CD8-positive, alpha-beta memory T cell (primary cell): ENCODE measurements at regions not wholly inside any gene's neighbourhood (a gene's known extent, or its start where the extent isn't known, plus 50 kb on each side); places are given as distances from the start of the nearest gene placed in this dataset.

Source experiments
- CTCF ChIA-PET: fragments of 350-600 bp; sonication (Branson Sonifier 250); formaldehyde crosslinking; loops from one replicate; lab custom pipeline; 2021; ENCODE audit warnings: antibody characterized with exemption; lab: Charles Lee
- POLR2A ChIA-PET: fragments of 350-600 bp; sonication (Branson Sonifier 250); formaldehyde crosslinking; loops from one replicate; lab custom pipeline; 2021; ENCODE audit warnings: antibody characterized with exemption; lab: Charles Lee
- DNase-seq, 5 donors: peaks; one replicate each; pipeline versions ENCODE4 v3.0.0 to v3.0.0-alpha.2; 2020 to 2022; ENCODE audit warnings: mixed read lengths in 1 of 5
- H3K27ac ChIP-seq: one replicate; pipeline ENCODE4 v1.7.0; 2013; ENCODE audit warnings: low read depth, mild to moderate bottlenecking, low read length, moderate library complexity
- H3K27me3 ChIP-seq: 2 replicates; pipeline ENCODE4 v1.7.0; 2013; ENCODE audit warnings: low read length, mild to moderate bottlenecking; ENCODE audit not compliant: insufficient read depth, poor library complexity, severe bottlenecking
- H3K36me3 ChIP-seq: 2 replicates; pipeline ENCODE4 v1.7.0; 2013; ENCODE audit warnings: mild to moderate bottlenecking, low read length, moderate library complexity; ENCODE audit not compliant: insufficient read depth
- H3K4me1 ChIP-seq: 2 replicates; pipeline ENCODE4 v1.7.0; 2013; ENCODE audit warnings: mild to moderate bottlenecking, low read length, moderate library complexity; ENCODE audit not compliant: insufficient read depth
- H3K4me3 ChIP-seq: 2 replicates; pipeline ENCODE4 v1.7.0; 2013; ENCODE audit warnings: mild to moderate bottlenecking, low read length
- H3K9me3 ChIP-seq: 2 replicates; pipeline ENCODE4 v1.7.0; 2013; ENCODE audit warnings: mild to moderate bottlenecking, low read length
- H3K27ac Mint-ChIP-seq, 8 donors: one replicate each; pipeline ENCODE4 v1.8.0; 2020 to 2021; ENCODE audit warnings: mixed read lengths in 8 of 8, mild to moderate bottlenecking in 6 of 8, inconsistent platforms in 3 of 8, moderate library complexity in 3 of 8
- H3K27me3 Mint-ChIP-seq, 2 donors: one replicate each; pipeline ENCODE4 v1.8.0; 2020 to 2021; ENCODE audit warnings: mixed read lengths in 2 of 2, mild to moderate bottlenecking in 1 of 2, moderate library complexity in 1 of 2
- H3K36me3 Mint-ChIP-seq, 3 donors: one replicate each; pipeline ENCODE4 v1.8.0; 2020 to 2021; ENCODE audit warnings: mixed read lengths in 3 of 3, inconsistent platforms in 1 of 3, mild to moderate bottlenecking in 1 of 3
- H3K4me1 Mint-ChIP-seq, 3 donors: one replicate each; pipeline ENCODE4 v1.8.0; 2020 to 2021; ENCODE audit warnings: mixed read lengths in 3 of 3, inconsistent platforms in 1 of 3, mild to moderate bottlenecking in 1 of 3
- H3K4me3 Mint-ChIP-seq, 7 donors: one replicate each; pipeline ENCODE4 v1.8.0; 2020 to 2021; ENCODE audit warnings: mixed read lengths in 7 of 7, mild to moderate bottlenecking in 6 of 7, moderate library complexity in 4 of 7, inconsistent platforms in 2 of 7
- H3K9me3 Mint-ChIP-seq, 5 donors: one replicate each; pipeline ENCODE4 v1.8.0; 2020 to 2022; ENCODE audit warnings: mixed read lengths in 5 of 5, mild to moderate bottlenecking in 3 of 5, moderate library complexity in 2 of 5, inconsistent platforms in 1 of 5

DNA sequence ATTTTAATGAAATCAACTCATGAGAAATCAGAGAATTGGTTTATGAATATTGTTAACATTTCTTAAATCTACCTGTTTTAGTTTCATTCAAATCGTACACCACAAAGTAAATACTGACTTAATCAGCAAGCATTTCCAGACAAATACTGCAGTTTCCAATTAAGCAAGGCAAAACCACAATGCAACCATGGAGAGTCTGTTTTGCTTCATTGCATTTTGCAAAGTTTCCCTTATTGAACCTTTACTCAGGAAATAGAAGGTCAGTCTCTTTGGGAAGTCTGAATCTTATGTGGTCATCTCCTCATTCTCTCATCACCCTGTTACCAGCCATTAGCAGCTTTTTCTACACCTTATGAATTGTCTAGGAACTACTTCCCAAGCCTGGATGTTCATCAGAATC is 400.5 kb downstream of the IPMK start:
- ChIA-PET CTCF (no interaction called here), POLR2A (no interaction called here)
- Histone ChIP-seq H3K4me1 (no peaks in the 10 kb centered on the region), H3K27ac (no peak overlapping the region), H3K9me3 (no peaks in the 10 kb centered on the region), H3K27me3 (no peaks in the 10 kb centered on the region), H3K36me3 (no peaks in the 10 kb centered on the region), H3K4me3 (no peak overlapping the region)
- DNase-seq = no peak
- Mint-ChIP-seq H3K27ac (no peak overlapping the region), H3K9me3 (peaks cover 4 to 15% (median 8%) of the 10 kb centered on the region in 5 donors), H3K27me3 (no peaks in the 10 kb centered on the region), H3K4me3 (no peak overlapping the region), H3K36me3 (no peaks in the 10 kb centered on the region), H3K4me1 (no peaks in the 10 kb centered on the region)

- ChIA-PET CTCF (no interaction called here), POLR2A (no interaction called here)
- no peaks in the 10 kb centered on the region for H3K4me1 ChIP-seq
- H3K27me3 ChIP-seq = no peaks in the 10 kb centered on the region
- Mint-ChIP-seq H3K27ac (no peak overlapping the region), H3K4me1 (no peaks in the 10 kb centered on the region), H3K4me3 (no peak overlapping the region), H3K27me3 (no peaks in the 10 kb centered on the region), H3K9me3 (peaks cover 4 to 12% (median 5%) of the 10 kb centered on the region in 5 donors), H3K36me3 (no peaks in the 10 kb centered on the region)
- no peak for DNase-seq
- no peaks in the 10 kb centered on the region for H3K36me3 ChIP-seq
- H3K9me3 ChIP-seq = no peaks in the 10 kb centered on the region
- no peak overlapping the region for H3K27ac ChIP-seq
- H3K4me3 ChIP-seq = no peak overlapping the region
Measured at GRCh38 chr10:57864765-57865680, 402.7 kb downstream of the IPMK start.

DNA sequence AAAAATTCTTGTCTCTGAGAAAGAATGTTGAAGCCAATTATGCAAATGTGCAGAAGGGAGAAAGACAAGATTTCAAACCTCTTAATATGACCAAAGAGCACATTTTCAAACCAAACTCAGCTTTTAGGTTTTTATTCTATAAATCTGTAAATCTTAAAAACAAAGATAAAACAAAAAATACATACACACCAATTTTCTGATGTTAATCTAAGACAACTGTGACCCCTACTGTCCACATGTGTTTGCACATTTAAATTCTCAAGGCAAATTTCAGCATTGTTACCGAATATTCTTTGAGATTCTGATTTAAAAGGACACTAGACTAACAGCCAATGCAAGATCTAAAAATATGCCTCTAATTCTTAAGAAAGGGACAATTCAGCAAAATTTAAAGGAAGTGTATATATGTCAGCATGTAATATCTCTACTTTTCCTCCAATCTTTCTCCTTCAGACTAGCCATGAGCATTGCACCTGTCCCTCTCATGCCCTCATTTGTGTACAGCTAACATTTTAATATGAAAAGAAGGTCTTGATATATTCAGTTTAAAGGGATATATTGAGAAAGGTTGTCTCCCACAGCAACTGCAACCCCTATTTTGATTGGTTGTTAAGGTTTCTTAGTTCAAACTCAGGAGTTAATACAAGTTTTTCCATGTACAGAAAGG is 417.9 kb downstream of the IPMK start:
- ChIA-PET POLR2A (no interaction called here), CTCF (no interaction called here)
- Mint-ChIP-seq H3K9me3 (peaks cover 0 to 5% (median 0%) of the 10 kb centered on the region in 5 donors), H3K36me3 (no peaks in the 10 kb centered on the region), H3K27ac (no peak overlapping the region), H3K4me3 (no peak overlapping the region), H3K4me1 (no peaks in the 10 kb centered on the region), H3K27me3 (no peaks in the 10 kb centered on the region)
- no peak for DNase-seq
- H3K27me3 ChIP-seq = no peaks in the 10 kb centered on the region
- H3K4me3 ChIP-seq = no peak overlapping the region
- H3K4me1 ChIP-seq = no peaks in the 10 kb centered on the region
- H3K27ac ChIP-seq = no peak overlapping the region
- H3K36me3 ChIP-seq = no peaks in the 10 kb centered on the region
- no peaks in the 10 kb centered on the region for H3K9me3 ChIP-seq

GRCh38 chr10:57846307-57847065 is 421.2 kb downstream of the IPMK start:
- no peak for DNase-seq
- H3K27me3 ChIP-seq = no peaks in the 10 kb centered on the region
- Mint-ChIP-seq H3K36me3 (no peaks in the 10 kb centered on the region), H3K4me1 (no peaks in the 10 kb centered on the region), H3K27me3 (no peaks in the 10 kb centered on the region), H3K9me3 (peaks cover 0 to 5% (median 0%) of the 10 kb centered on the region in 5 donors), H3K4me3 (no peak overlapping the region), H3K27ac (no peak overlapping the region)
- no peaks in the 10 kb centered on the region for H3K36me3 ChIP-seq
- no peak overlapping the region for H3K27ac ChIP-seq
- POLR2A ChIA-PET = no interaction called here
- CTCF ChIA-PET = no interaction called here
- no peak overlapping the region for H3K4me3 ChIP-seq
- no peaks in the 10 kb centered on the region for H3K4me1 ChIP-seq
- H3K9me3 ChIP-seq = no peaks in the 10 kb centered on the region

GRCh38 chr10:57844387-57844998 is 423.2 kb downstream of the IPMK start:
- no peaks in the 10 kb centered on the region for H3K9me3 ChIP-seq
- no peak for DNase-seq
- H3K27ac Mint-ChIP-seq = no peak overlapping the region

DNA sequence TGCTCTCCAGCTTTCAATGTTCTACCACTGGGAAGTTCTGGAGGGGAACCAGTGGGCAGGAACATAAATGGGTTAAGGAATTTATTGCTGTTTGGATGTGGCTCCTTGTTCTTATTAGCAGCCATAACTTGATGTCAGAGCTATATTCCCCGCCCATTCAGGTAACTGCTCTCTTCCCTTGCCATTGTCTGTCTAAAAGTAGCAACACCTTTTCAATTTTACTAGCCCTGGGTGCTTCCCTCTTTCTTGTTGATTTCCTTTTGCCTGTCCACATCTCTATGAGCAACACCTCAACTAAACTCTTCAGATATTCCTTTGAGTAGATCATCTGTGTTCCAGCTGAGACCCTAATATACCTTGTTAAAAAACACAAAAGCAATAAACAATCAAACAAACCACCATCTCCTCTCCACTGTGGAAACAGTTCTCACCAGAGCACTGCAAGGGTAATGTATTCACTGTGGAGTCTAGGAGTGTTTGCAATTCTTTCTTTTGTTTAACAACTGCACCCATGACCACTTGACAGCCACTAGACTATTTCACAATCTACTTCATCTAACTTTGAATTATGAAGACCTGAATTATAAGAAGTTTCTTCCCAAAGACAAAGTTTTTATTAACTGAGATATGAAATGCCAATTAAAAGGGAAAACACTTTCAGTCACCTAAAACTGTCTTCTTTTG is 436.7 kb downstream of the IPMK start:
- Mint-ChIP-seq H3K4me1 (no peaks in the 10 kb centered on the region), H3K27me3 (no peaks in the 10 kb centered on the region), H3K36me3 (no peaks in the 10 kb centered on the region), H3K9me3 (peaks cover 0 to 4% (median 0%) of the 10 kb centered on the region in 5 donors), H3K4me3 (no peak overlapping the region), H3K27ac (no peak overlapping the region)
- Histone ChIP-seq H3K4me3 (no peak overlapping the region), H3K27me3 (no peaks in the 10 kb centered on the region), H3K4me1 (no peaks in the 10 kb centered on the region), H3K9me3 (no peaks in the 10 kb centered on the region), H3K27ac (no peak overlapping the region), H3K36me3 (no peaks in the 10 kb centered on the region)
- ChIA-PET CTCF (no interaction called here), POLR2A (no interaction called here)
- no peak for DNase-seq

More at GRCh38 chr10:57844387-57844998, 423.2 kb downstream of the IPMK start:
- H3K27me3 Mint-ChIP-seq = no peaks in the 10 kb centered on the region
- H3K27ac ChIP-seq = no peak overlapping the region
- ChIA-PET POLR2A (no interaction called here), CTCF (no interaction called here)
- H3K4me1 ChIP-seq = no peaks in the 10 kb centered on the region
- H3K4me3 ChIP-seq = no peak overlapping the region
- H3K36me3 ChIP-seq = no peaks in the 10 kb centered on the region
- no peak overlapping the region for H3K4me3 Mint-ChIP-seq
- H3K27me3 ChIP-seq = no peaks in the 10 kb centered on the region
- H3K9me3 Mint-ChIP-seq = peaks cover 6 to 22% (median 9%) of the 10 kb centered on the region in 5 donors
- no peaks in the 10 kb centered on the region for H3K4me1 Mint-ChIP-seq
- no peaks in the 10 kb centered on the region for H3K36me3 Mint-ChIP-seq

DNA sequence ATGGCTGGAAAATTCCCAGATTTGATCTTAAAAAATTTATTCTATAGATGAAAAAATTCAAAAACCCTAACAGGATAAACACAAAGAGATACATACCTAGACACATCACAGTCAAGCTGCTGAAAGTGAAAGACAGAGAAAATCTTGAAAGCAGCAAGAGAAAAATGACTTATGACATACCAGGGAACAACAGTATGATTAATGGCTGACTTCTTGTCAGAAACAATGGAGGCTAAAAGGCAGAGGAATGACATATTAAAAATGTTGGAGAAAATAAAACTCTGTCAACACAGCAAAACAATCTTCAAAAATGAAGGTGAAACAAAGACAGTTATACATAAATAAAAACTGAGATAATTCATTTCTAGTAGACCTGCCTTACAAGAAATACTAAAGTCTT is 442.7 kb downstream of the IPMK start:
- POLR2A ChIA-PET = no interaction called here
- Mint-ChIP-seq H3K36me3 (no peaks in the 10 kb centered on the region), H3K4me1 (no peaks in the 10 kb centered on the region), H3K27me3 (peaks cover 0 to 1% of the 10 kb centered on the region in 2 donors), H3K4me3 (no peak overlapping the region), H3K27ac (no peak overlapping the region), H3K9me3 (peaks cover 0 to 8% (median 0%) of the 10 kb centered on the region in 5 donors)
- Histone ChIP-seq H3K36me3 (no peaks in the 10 kb centered on the region), H3K9me3 (no peaks in the 10 kb centered on the region), H3K4me3 (no peak overlapping the region), H3K27me3 (no peaks in the 10 kb centered on the region), H3K27ac (no peak overlapping the region), H3K4me1 (no peaks in the 10 kb centered on the region)
- CTCF ChIA-PET = no interaction called here
- DNase-seq = no peak
